SK-N-SH (cell line): ENCODE measurements at regions not wholly inside any gene's neighbourhood (a gene's known extent, or its start where the extent isn't known, plus 50 kb on each side); places are given as distances from the start of the nearest gene placed in this dataset.

Experiments
- CTCF ChIA-PET: fragments of 300-600, 350-600 bp; formaldehyde crosslinking; extraction: SDS; loops from one replicate; lab custom pipeline; 2021; lab: Yijun Ruan, JAX
- POLR2A ChIA-PET: fragments of 350-600 bp; sonication (Branson Sonifier 250); formaldehyde crosslinking; extraction: SDS; loops from one replicate; lab custom pipeline; 2020; ENCODE audit warnings: antibody characterized with exemption, inconsistent platforms; lab: Yijun Ruan, JAX
- DNase-seq: peaks from one replicate; pipeline ENCODE4 v3.0.0; 2012
- H2AFZ ChIP-seq: fragments of 200-600 bp; sonication (generic); 2 replicates; pipeline ENCODE4 v1.8.1; 2016; ENCODE audit warnings: antibody characterized with exemption, mild to moderate bottlenecking, low read depth
- H3F3A ChIP-seq: fragments of 200-600 bp; sonication (generic); replicated peaks from 2 replicates; pipeline ENCODE3; 2016; ENCODE audit warnings: antibody characterized with exemption, mild to moderate bottlenecking; ENCODE audit not compliant: insufficient read depth
- H3K27ac ChIP-seq, 2 experiments: fragments of 200-500 bp in 1 of 2; fragments of 200-600 bp in 1 of 2; sonication (Bioruptor generic) in 1 of 2; sonication (generic), shearing (Covaris generic) in 1 of 2; 2 replicates each; pipeline versions ENCODE4 v1.5.1 to v1.6.1; 2014 to 2016; ENCODE audit warnings: low read depth in 2 of 2, inconsistent platforms in 1 of 2, low read length in 1 of 2, mild to moderate bottlenecking in 1 of 2, mixed read lengths in 1 of 2
- H3K27me3 ChIP-seq: fragments of 200-600 bp; sonication (generic), shearing (Covaris generic); 2 replicates; pipeline ENCODE4 v1.6.1; 2016; ENCODE audit warnings: mixed run types; ENCODE audit not compliant: insufficient read depth
- H3K36me3 ChIP-seq, 2 experiments: fragments of 200-500 bp in 1 of 2; fragments of 200-600 bp in 1 of 2; sonication (Bioruptor generic) in 1 of 2; sonication (generic) in 1 of 2; replicated peaks in 1 of 2; 2 replicates each; pipeline versions ENCODE3 to v1.5.1; 2014 to 2016; ENCODE audit warnings: low read length in 1 of 2, mild to moderate bottlenecking in 1 of 2; ENCODE audit not compliant: insufficient read depth in 2 of 2, control insufficient read depth in 1 of 2
- H3K4me1 ChIP-seq, 2 experiments: fragments of 200-500 bp in 1 of 2; fragments of 200-600 bp in 1 of 2; sonication (Bioruptor generic) in 1 of 2; sonication (generic), shearing (Covaris generic) in 1 of 2; 2 replicates each; pipeline versions ENCODE4 v1.5.1 to v1.6.1; 2014 to 2016; ENCODE audit warnings: low read depth in 1 of 2, low read length in 1 of 2, mixed run types in 1 of 2; ENCODE audit not compliant: insufficient read depth in 2 of 2, control insufficient read depth in 1 of 2
- H3K4me2 ChIP-seq: fragments of 200-600 bp; sonication (generic), shearing (Covaris generic); 2 replicates; pipeline ENCODE4 v1.6.1; 2017; ENCODE audit warnings: mixed run types
- H3K4me3 ChIP-seq, 2 experiments: fragments of 200-500 bp in 1 of 2; fragments of 200-600 bp in 1 of 2; sonication (Bioruptor generic) in 1 of 2; sonication (generic), shearing (Covaris generic) in 1 of 2; 2 replicates each; pipeline versions ENCODE4 v1.5.1 to v1.8.1; 2014 to 2016; ENCODE audit warnings: low read depth in 2 of 2, inconsistent platforms in 1 of 2, low read length in 1 of 2, mild to moderate bottlenecking in 1 of 2, mixed read lengths in 1 of 2, moderate library complexity in 1 of 2
- H3K79me2 ChIP-seq: fragments of 200-600 bp; sonication (generic); 2 replicates; pipeline ENCODE4 v1.8.1; 2017; ENCODE audit warnings: mild to moderate bottlenecking; ENCODE audit not compliant: insufficient read depth
- H3K9ac ChIP-seq: fragments of 200-600 bp; sonication (generic); 2 replicates; pipeline ENCODE4 v1.6.1; 2017; ENCODE audit warnings: mixed run types
- H3K9me2 ChIP-seq: fragments of 200-600 bp; sonication (generic); 2 replicates; pipeline ENCODE4 v1.6.1; 2017; ENCODE audit warnings: mixed run types
- H3K9me3 ChIP-seq: fragments of 200-600 bp; sonication (generic); 2 replicates; pipeline ENCODE4 v1.6.1; 2017; ENCODE audit warnings: mixed run types, mild to moderate bottlenecking, moderate library complexity
- H4K20me1 ChIP-seq: fragments of 200-600 bp; sonication (generic); 2 replicates; pipeline ENCODE4 v1.6.1; 2017; ENCODE audit warnings: mild to moderate bottlenecking, mixed run types; ENCODE audit not compliant: insufficient read depth
- CHD2 ChIP-seq: fragments of 150-350 bp; IDR thresholded peaks from 2 replicates; pipeline ENCODE4 v1.6.1; 2018; ENCODE audit warnings: low read length; ENCODE audit not compliant: partially characterized antibody
- ELF1 ChIP-seq: IDR thresholded peaks from 2 replicates; pipeline ENCODE4 v1.4.0; 2012
- EP300 ChIP-seq, 2 experiments: IDR thresholded peaks; 2 replicates each; pipeline versions ENCODE4 v1.4.0 to v1.6.1; 2012; ENCODE audit warnings: borderline replicate concordance in 1 of 2, low read depth in 1 of 2, low read length in 1 of 2
- EZH2phosphoT487 ChIP-seq: fragments of 200-600 bp; sonication (generic); IDR thresholded peaks from 2 replicates; pipeline ENCODE4 v1.6.1; 2017; ENCODE audit warnings: low read depth, mixed run types, mild to moderate bottlenecking, antibody characterized with exemption, moderate library complexity, borderline replicate concordance
- FOXM1 ChIP-seq: IDR thresholded peaks from 2 replicates; pipeline ENCODE4 v1.4.0; 2012; ENCODE audit warnings: low read depth, mild to moderate bottlenecking
- GABPA ChIP-seq: IDR thresholded peaks from 2 replicates; pipeline ENCODE4 v1.4.0; 2012; ENCODE audit warnings: low read depth, mild to moderate bottlenecking
- IRF3 ChIP-seq: fragments of 150-350 bp; IDR thresholded peaks from 2 replicates; pipeline ENCODE4 v1.6.1; 2016; ENCODE audit warnings: mild to moderate bottlenecking, low read depth, low read length
- MAX ChIP-seq: IDR thresholded peaks from 2 replicates; pipeline ENCODE4 v1.4.0; 2012; ENCODE audit warnings: low read depth
- MEF2A ChIP-seq: IDR thresholded peaks from 2 replicates; pipeline ENCODE4 v1.4.0; 2012; ENCODE audit warnings: low read depth, borderline replicate concordance
- NFIC ChIP-seq: IDR thresholded peaks from 2 replicates; pipeline ENCODE4 v1.4.0; 2012; ENCODE audit warnings: borderline replicate concordance
- NRF1 ChIP-seq: IDR thresholded peaks from 2 replicates; pipeline ENCODE4 v1.6.1; 2012; ENCODE audit warnings: low read depth, mild to moderate bottlenecking, low read length
- POLR2AphosphoS5 ChIP-seq: IDR thresholded peaks from 2 replicates; pipeline ENCODE4 v1.6.1; 2012; ENCODE audit warnings: low read depth, low read length
- RCOR1 ChIP-seq: fragments of 150-350 bp; IDR thresholded peaks from 2 replicates; pipeline ENCODE4 v1.6.1; 2017; ENCODE audit warnings: antibody characterized with exemption, low read length
- REST ChIP-seq: IDR thresholded peaks from 2 replicates; pipeline ENCODE4 v1.6.1; 2012; ENCODE audit warnings: mild to moderate bottlenecking, low read depth, low read length, moderate library complexity
- TAF1 ChIP-seq: IDR thresholded peaks from 2 replicates; pipeline ENCODE4 v1.6.1; 2012; ENCODE audit warnings: low read depth, mild to moderate bottlenecking, low read length, moderate library complexity, borderline replicate concordance
- TCF12 ChIP-seq: IDR thresholded peaks from 2 replicates; pipeline ENCODE4 v1.4.0; 2012
- USF1 ChIP-seq: IDR thresholded peaks from 2 replicates; pipeline ENCODE4 v1.4.0; 2012; ENCODE audit warnings: low read depth, borderline replicate concordance
- WGBS: methylation state at CpG from one replicate; pipeline ENCODE4 v1.1.6; 2017; ENCODE audit warnings: low lambda C conversion rate; 5-methylcytosine and 5-hydroxymethylcytosine counted together

GRCh38 chr4:114519368-114519767 lies 79.2 kb upstream of the UGT8 start:
- Histone ChIP-seq H3F3A (peaks cover 6% of the 10 kb centered on the region), H3K27ac (no peak overlapping the region), H3K79me2 (no peaks in the 10 kb centered on the region), H3K27me3 (no peaks in the 10 kb centered on the region; the same call in 1 of the 2 replicates), H3K9me3 (no peaks in the 10 kb centered on the region), H3K4me3 (no peak overlapping the region), H3K4me1 (no peaks in the 10 kb centered on the region), H4K20me1 (no peaks in the 10 kb centered on the region), H3K9me2 (no peaks in the 10 kb centered on the region), H2AFZ (no peak overlapping the region), H3K36me3 (no peaks in the 10 kb centered on the region), H3K9ac (no peak overlapping the region), H3K4me2 (no peak overlapping the region)
- ChIA-PET CTCF (no interaction called here), POLR2A (no interaction called here)
- WGBS, result 4% methylated on average over 2 of the region's 2 CpGs
- DNase-seq, result no peak
- TF ChIP-seq REST (no peak), GABPA (no peak), EP300 (IDR thresholded peaks at IDR 0.05; ENCODE audit: borderline replicate concordance in 1 of 2, low read depth in 1 of 2, low read length in 1 of 2) (no peak), NRF1 (no peak), POLR2AphosphoS5 (no peak), MAX (no peak), FOXM1 (no peak), TAF1 (no peak), CHD2 (no peak), USF1 (no peak), MEF2A (no peak), EZH2phosphoT487 (no peak), IRF3 (no peak), NFIC (no peak), RCOR1 (no peak), ELF1 (no peak), TCF12 (no peak)
